ENCODE measurements at regions not wholly inside any gene's neighbourhood (a gene's known extent, or its start where the extent isn't known, plus 50 kb on each side); places are given as distances from the start of the nearest gene placed in this dataset.

DNA sequence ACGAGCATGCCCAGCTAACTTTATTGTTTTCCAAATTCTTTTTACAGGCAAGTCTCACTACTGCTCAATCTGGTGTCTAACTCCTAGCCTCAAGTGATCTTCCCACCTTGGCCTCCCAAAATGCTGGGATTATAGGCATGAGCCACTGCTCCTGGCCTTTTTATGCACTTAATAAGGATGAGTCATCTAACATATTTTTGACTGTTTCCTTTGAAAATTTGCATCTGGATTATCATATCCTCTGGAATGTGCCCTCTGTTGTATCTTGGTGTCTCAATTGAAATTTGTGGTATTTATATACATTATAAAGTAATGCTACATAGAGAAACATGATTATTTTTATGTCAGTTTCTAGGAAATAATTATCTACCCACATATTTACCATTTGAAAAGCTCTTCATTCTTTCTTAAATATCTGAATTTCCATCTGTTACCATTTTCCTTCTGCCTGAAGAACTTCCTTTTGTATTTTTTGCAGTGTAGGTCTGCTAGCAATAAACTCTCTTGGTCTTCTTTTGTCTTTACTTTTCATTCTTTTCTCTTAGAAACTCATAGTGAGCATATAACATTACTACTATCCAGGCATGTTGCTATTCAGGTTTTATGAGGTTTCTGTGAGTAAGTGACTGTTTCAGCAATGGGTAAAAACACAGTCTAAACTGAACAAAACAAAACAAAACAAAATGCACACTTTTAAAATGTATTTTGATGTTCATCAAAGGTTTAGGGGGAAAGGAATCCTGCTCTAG is 52.8 kb upstream of the CNOT2 start:
- no peak for TF ChIP-seq CTCF (conservative IDR thresholded peaks at IDR 0.05 in 1 of 2, IDR thresholded peaks at IDR 0.05 in 1 of 2; ENCODE audit: extremely low read depth in 1 of 2, insufficient read depth in 1 of 2, low read depth in 1 of 2, low read length in 2 of 2)
- no peak for TF ChIP-seq EZH2 (IDR thresholded peaks at IDR 0.05; ENCODE audit: borderline replicate concordance, low read length)
